OCI-LY7 (cell line): ENCODE measurements at regions not wholly inside any gene's neighbourhood (a gene's known extent, or its start where the extent isn't known, plus 50 kb on each side); places are given as distances from the start of the nearest gene placed in this dataset.

Experiments
- CTCF ChIP-seq: fragments of 200-600 bp; sonication (generic); conservative IDR thresholded peaks from 2 replicates; pipeline ENCODE4 v1.5.1; 2014; ENCODE audit warnings: mild to moderate bottlenecking, antibody characterized with exemption, low read length, moderate library complexity, mixed read lengths
- EZH2phosphoT487 ChIP-seq: fragments of 200-600 bp; sonication (generic); IDR thresholded peaks from 2 replicates; pipeline ENCODE4 v1.6.1; 2018; ENCODE audit warnings: low read depth, borderline replicate concordance, mild to moderate bottlenecking, mixed run types, antibody characterized with exemption, low read length, moderate library complexity, mixed read lengths

- TF ChIP-seq CTCF (no peak), EZH2phosphoT487 (no peak)
These were observed 146.8 kb upstream of the RAD23B start for GRCh38 chr9:107136296-107136695.
